WTC11 (cell line): ENCODE measurements at regions not wholly inside any gene's neighbourhood (a gene's known extent, or its start where the extent isn't known, plus 50 kb on each side); places are given as distances from the start of the nearest gene placed in this dataset.

Source experiments
- ATF1 ChIP-seq: sonication (generic); formaldehyde crosslinking; IDR thresholded peaks from 2 replicates; pipeline ENCODE4 v1.8.1; 2023; ENCODE audit warnings: mild to moderate bottlenecking, moderate library complexity, missing genetic modification reagents
- CREM ChIP-seq: sonication (generic); formaldehyde crosslinking; IDR thresholded peaks from 2 replicates; pipeline ENCODE4 v1.8.1; 2022; ENCODE audit warnings: mild to moderate bottlenecking, missing genetic modification reagents, moderate library complexity
- JUN ChIP-seq: sonication (generic); formaldehyde crosslinking; IDR thresholded peaks from 2 replicates; pipeline ENCODE4 v1.8.0; 2023; ENCODE audit warnings: mild to moderate bottlenecking, missing genetic modification reagents
- KAT7 ChIP-seq: sonication (generic); formaldehyde crosslinking; IDR thresholded peaks from 2 replicates; pipeline ENCODE4 v1.8.1; 2023; ENCODE audit warnings: missing genetic modification reagents, mild to moderate bottlenecking, borderline replicate concordance
- MXD4 ChIP-seq: fragments of 250-450 bp; sonication (Bioruptor Pico); IDR thresholded peaks from 2 replicates; pipeline ENCODE4 v1.8.0; 2021; ENCODE audit warnings: mild to moderate bottlenecking, moderate library complexity, borderline replicate concordance
- NR3C1 ChIP-seq: sonication (generic); formaldehyde crosslinking; conservative IDR thresholded peaks from 2 replicates; pipeline ENCODE4 v1.8.1; 2023; ENCODE audit warnings: low read depth, mild to moderate bottlenecking, missing genetic modification reagents
- SMAD3 ChIP-seq: sonication (generic); formaldehyde crosslinking; IDR thresholded peaks from 2 replicates; pipeline ENCODE4 v1.8.0; 2022; ENCODE audit warnings: missing genetic modification reagents, mild to moderate bottlenecking, borderline replicate concordance
- ZNF263 ChIP-seq: sonication (generic); formaldehyde crosslinking; IDR thresholded peaks from 2 replicates; pipeline ENCODE4 v1.8.1; 2022; ENCODE audit warnings: low read depth, mild to moderate bottlenecking, moderate library complexity, missing genetic modification reagents
- TF ChIP-seq, protein P1 (sequence below): sonication (generic); formaldehyde crosslinking; IDR thresholded peaks from 2 replicates; pipeline ENCODE4 v1.8.1; 2023; ENCODE audit warnings: mild to moderate bottlenecking, missing genetic modification reagents, moderate library complexity
- TF ChIP-seq, protein P2 (sequence below): fragments of 200-600 bp; IDR thresholded peaks from 2 replicates; pipeline ENCODE4 v1.8.0; 2022; ENCODE audit warnings: antibody characterized with exemption
- TF ChIP-seq, protein P3 (sequence below): sonication (generic); formaldehyde crosslinking; IDR thresholded peaks from 2 replicates; pipeline ENCODE4 v1.8.1; 2023; ENCODE audit warnings: mild to moderate bottlenecking, missing genetic modification reagents, borderline replicate concordance
- TF ChIP-seq, protein P4 (sequence below): sonication (generic); formaldehyde crosslinking; IDR thresholded peaks from 2 replicates; pipeline ENCODE4 v1.8.1; 2022; ENCODE audit warnings: low read depth, missing genetic modification reagents, borderline replicate concordance

DNA sequence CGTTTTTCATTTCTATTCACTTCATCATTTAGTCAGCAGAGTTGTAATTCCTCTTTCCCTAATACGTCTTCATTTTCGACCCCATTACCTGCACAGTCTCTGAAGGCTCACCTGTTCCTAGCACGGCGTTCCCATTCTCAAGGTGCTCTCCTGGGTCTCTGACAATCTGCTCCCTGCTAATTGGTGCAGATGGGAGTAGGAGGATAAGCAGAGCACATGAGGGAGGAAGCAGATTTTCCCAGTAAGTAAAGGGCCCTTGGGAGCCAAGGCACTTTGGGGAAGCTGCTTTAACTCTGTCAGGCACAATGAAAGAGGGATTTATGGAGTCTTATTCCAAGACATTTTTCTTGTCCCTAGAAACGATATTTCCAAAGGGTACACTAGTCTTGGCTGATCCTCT lies 466.4 kb downstream of the STIM2 start:
- TF ChIP-seq, protein P1, sequence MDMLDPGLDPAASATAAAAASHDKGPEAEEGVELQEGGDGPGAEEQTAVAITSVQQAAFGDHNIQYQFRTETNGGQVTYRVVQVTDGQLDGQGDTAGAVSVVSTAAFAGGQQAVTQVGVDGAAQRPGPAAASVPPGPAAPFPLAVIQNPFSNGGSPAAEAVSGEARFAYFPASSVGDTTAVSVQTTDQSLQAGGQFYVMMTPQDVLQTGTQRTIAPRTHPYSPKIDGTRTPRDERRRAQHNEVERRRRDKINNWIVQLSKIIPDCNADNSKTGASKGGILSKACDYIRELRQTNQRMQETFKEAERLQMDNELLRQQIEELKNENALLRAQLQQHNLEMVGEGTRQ (CRISPR knock-in tag): no peak
- TF ChIP-seq, protein P2, sequence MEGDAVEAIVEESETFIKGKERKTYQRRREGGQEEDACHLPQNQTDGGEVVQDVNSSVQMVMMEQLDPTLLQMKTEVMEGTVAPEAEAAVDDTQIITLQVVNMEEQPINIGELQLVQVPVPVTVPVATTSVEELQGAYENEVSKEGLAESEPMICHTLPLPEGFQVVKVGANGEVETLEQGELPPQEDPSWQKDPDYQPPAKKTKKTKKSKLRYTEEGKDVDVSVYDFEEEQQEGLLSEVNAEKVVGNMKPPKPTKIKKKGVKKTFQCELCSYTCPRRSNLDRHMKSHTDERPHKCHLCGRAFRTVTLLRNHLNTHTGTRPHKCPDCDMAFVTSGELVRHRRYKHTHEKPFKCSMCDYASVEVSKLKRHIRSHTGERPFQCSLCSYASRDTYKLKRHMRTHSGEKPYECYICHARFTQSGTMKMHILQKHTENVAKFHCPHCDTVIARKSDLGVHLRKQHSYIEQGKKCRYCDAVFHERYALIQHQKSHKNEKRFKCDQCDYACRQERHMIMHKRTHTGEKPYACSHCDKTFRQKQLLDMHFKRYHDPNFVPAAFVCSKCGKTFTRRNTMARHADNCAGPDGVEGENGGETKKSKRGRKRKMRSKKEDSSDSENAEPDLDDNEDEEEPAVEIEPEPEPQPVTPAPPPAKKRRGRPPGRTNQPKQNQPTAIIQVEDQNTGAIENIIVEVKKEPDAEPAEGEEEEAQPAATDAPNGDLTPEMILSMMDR: no peak
- TF ChIP-seq ATF1 (CRISPR knock-in tag): no peak
- TF ChIP-seq, protein P3, sequence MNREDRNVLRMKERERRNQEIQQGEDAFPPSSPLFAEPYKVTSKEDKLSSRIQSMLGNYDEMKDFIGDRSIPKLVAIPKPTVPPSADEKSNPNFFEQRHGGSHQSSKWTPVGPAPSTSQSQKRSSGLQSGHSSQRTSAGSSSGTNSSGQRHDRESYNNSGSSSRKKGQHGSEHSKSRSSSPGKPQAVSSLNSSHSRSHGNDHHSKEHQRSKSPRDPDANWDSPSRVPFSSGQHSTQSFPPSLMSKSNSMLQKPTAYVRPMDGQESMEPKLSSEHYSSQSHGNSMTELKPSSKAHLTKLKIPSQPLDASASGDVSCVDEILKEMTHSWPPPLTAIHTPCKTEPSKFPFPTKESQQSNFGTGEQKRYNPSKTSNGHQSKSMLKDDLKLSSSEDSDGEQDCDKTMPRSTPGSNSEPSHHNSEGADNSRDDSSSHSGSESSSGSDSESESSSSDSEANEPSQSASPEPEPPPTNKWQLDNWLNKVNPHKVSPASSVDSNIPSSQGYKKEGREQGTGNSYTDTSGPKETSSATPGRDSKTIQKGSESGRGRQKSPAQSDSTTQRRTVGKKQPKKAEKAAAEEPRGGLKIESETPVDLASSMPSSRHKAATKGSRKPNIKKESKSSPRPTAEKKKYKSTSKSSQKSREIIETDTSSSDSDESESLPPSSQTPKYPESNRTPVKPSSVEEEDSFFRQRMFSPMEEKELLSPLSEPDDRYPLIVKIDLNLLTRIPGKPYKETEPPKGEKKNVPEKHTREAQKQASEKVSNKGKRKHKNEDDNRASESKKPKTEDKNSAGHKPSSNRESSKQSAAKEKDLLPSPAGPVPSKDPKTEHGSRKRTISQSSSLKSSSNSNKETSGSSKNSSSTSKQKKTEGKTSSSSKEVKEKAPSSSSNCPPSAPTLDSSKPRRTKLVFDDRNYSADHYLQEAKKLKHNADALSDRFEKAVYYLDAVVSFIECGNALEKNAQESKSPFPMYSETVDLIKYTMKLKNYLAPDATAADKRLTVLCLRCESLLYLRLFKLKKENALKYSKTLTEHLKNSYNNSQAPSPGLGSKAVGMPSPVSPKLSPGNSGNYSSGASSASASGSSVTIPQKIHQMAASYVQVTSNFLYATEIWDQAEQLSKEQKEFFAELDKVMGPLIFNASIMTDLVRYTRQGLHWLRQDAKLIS (CRISPR knock-in tag): no peak
- TF ChIP-seq MXD4 (CRISPR knock-in tag): no peak
- TF ChIP-seq CREM (CRISPR knock-in tag): no peak
- TF ChIP-seq, protein P4, sequence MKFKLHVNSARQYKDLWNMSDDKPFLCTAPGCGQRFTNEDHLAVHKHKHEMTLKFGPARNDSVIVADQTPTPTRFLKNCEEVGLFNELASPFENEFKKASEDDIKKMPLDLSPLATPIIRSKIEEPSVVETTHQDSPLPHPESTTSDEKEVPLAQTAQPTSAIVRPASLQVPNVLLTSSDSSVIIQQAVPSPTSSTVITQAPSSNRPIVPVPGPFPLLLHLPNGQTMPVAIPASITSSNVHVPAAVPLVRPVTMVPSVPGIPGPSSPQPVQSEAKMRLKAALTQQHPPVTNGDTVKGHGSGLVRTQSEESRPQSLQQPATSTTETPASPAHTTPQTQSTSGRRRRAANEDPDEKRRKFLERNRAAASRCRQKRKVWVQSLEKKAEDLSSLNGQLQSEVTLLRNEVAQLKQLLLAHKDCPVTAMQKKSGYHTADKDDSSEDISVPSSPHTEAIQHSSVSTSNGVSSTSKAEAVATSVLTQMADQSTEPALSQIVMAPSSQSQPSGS: no peak
- no peak for TF ChIP-seq JUN
- no peak for TF ChIP-seq KAT7 (CRISPR knock-in tag)
- TF ChIP-seq NR3C1 (CRISPR knock-in tag): no peak
- TF ChIP-seq ZNF263 (CRISPR knock-in tag): no peak
- no peak for TF ChIP-seq SMAD3 (CRISPR knock-in tag)
